ENCODE measurements at regions not wholly inside any gene's neighbourhood (a gene's known extent, or its start where the extent isn't known, plus 50 kb on each side); places are given as distances from the start of the nearest gene placed in this dataset.
A peak's percentile ranks its signal among the peaks of the same experiment; 100 is the strongest.

DNA sequence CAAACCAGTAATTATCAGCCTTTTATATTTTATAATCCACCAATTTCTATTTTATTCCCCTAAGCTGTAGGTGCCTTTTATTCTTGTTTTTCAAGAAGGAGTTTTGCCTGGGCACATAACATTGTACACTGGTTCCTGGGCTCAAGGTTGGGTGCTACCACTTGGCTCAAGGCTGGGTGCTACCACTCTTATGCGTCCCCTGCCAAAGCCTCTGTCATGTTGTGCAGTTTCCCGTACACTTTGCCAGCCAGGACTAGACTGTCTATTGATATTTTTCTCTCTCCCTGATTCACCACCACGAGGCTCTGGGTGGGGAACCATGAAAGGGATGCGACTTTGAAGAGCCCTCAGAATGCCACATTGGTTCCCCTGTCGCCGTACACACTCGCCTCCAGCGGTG lies 52.5 kb upstream of the VASH1 start:
- H2AFZ ChIP-seq (ENCODE audit: low read depth, low read length) = no peak overlapping the region
- no peak overlapping the region for H3K4me2 ChIP-seq (ENCODE audit: low read length)
- H3K36me3 ChIP-seq (ENCODE audit: insufficient read depth, low read length) = no peaks in the 10 kb centered on the region
- H3F3A ChIP-seq (ENCODE audit: insufficient read depth, low read length, poor library complexity, severe bottlenecking) = no peaks in the 10 kb centered on the region
- H3K4me3 ChIP-seq (ENCODE audit: low read length) = no peak overlapping the region
- H3K9me3 ChIP-seq (ENCODE audit: low read length) = no peaks in the 10 kb centered on the region
- H3K79me2 ChIP-seq (replicated peaks; ENCODE audit: insufficient read depth, low read length) = no peaks in the 10 kb centered on the region
- no peak overlapping the region for H3K27ac ChIP-seq (ENCODE audit: low read length)
- no peaks in the 10 kb centered on the region for H3K9me2 ChIP-seq (ENCODE audit: insufficient read depth, low read length)
- H3K27me3 ChIP-seq (ENCODE audit: insufficient read depth, low read depth, low read length) = no peaks in the 10 kb centered on the region
- TF ChIP-seq POLR2AphosphoS5 (IDR thresholded peaks at IDR 0.05) (no peak), MXI1 (conservative IDR thresholded peaks at IDR 0.05; ENCODE audit: poor library complexity, severe bottlenecking) (no peak), EZH2 (IDR thresholded peaks at IDR 0.05; ENCODE audit: borderline replicate concordance, insufficient read depth, low read length, poor library complexity, severe bottlenecking) (no peak), EP300 (conservative IDR thresholded peaks at IDR 0.05; ENCODE audit: poor library complexity, severe bottlenecking) (no peak), SMC3 (conservative IDR thresholded peaks at IDR 0.05; ENCODE audit: poor library complexity) (no peak), TAF1 (IDR thresholded peaks at IDR 0.05; ENCODE audit: low read depth) (no peak), RAD21 (conservative IDR thresholded peaks at IDR 0.05) (no peak)
- TF ChIP-seq, protein P1, sequence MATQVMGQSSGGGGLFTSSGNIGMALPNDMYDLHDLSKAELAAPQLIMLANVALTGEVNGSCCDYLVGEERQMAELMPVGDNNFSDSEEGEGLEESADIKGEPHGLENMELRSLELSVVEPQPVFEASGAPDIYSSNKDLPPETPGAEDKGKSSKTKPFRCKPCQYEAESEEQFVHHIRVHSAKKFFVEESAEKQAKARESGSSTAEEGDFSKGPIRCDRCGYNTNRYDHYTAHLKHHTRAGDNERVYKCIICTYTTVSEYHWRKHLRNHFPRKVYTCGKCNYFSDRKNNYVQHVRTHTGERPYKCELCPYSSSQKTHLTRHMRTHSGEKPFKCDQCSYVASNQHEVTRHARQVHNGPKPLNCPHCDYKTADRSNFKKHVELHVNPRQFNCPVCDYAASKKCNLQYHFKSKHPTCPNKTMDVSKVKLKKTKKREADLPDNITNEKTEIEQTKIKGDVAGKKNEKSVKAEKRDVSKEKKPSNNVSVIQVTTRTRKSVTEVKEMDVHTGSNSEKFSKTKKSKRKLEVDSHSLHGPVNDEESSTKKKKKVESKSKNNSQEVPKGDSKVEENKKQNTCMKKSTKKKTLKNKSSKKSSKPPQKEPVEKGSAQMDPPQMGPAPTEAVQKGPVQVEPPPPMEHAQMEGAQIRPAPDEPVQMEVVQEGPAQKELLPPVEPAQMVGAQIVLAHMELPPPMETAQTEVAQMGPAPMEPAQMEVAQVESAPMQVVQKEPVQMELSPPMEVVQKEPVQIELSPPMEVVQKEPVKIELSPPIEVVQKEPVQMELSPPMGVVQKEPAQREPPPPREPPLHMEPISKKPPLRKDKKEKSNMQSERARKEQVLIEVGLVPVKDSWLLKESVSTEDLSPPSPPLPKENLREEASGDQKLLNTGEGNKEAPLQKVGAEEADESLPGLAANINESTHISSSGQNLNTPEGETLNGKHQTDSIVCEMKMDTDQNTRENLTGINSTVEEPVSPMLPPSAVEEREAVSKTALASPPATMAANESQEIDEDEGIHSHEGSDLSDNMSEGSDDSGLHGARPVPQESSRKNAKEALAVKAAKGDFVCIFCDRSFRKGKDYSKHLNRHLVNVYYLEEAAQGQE (IDR thresholded peaks at IDR 0.05; ENCODE audit: borderline replicate concordance) = no peak
- TF ChIP-seq, protein P2, sequence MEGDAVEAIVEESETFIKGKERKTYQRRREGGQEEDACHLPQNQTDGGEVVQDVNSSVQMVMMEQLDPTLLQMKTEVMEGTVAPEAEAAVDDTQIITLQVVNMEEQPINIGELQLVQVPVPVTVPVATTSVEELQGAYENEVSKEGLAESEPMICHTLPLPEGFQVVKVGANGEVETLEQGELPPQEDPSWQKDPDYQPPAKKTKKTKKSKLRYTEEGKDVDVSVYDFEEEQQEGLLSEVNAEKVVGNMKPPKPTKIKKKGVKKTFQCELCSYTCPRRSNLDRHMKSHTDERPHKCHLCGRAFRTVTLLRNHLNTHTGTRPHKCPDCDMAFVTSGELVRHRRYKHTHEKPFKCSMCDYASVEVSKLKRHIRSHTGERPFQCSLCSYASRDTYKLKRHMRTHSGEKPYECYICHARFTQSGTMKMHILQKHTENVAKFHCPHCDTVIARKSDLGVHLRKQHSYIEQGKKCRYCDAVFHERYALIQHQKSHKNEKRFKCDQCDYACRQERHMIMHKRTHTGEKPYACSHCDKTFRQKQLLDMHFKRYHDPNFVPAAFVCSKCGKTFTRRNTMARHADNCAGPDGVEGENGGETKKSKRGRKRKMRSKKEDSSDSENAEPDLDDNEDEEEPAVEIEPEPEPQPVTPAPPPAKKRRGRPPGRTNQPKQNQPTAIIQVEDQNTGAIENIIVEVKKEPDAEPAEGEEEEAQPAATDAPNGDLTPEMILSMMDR (IDR thresholded peaks at IDR 0.05; ENCODE audit: poor library complexity, severe bottlenecking) = no peak
- no peak overlapping the region for H3K9ac ChIP-seq (ENCODE audit: low read length)
- H4K20me1 ChIP-seq (ENCODE audit: insufficient read depth) = no peaks in the 10 kb centered on the region

DNA sequence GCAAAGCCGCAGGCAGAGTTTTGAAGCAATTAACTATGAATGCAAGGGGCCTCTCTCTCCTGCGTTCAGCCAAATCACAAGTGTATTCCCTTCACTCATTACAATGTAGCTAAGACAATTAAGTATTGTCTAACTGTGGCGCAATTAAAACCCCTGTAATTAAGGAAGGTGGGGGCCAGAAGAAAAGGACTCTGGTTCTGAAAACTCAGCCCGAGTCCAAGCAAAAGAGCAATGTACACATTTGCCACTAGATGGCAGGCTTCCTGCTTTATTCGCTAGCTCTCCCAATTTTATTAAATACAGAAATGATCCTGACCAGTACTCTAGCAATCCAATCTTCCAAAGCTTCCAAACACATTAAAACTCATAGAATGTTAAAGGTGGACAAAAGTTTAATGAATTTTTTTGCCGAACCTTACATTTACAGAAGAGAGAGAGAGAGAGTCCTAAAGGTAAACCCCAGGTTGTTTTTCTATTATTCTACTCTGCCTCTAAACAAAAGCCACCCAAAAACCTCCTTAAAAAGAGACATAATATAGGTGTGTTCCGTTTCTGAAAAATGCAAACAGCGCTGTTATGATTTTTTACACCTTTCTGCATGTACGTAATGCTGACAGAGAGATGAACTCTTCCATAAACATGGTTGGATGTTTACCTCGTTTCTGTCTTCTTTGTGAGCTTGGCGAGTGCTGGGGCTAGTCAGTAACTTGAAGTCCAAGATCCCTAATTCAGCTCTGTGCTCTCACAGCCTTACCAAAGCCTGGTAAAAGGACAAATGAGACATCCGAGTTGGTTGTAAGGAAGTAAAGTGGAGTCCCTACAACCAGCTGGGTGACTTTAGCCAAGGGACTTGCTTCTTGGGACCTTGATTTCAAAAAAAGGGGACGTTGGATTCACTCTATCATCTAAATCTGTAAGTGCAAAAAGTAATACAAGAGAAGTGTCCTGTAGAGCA lies 50.9 kb upstream of the VASH1 start:
- H3K9ac ChIP-seq (ENCODE audit: low read length) = no peak overlapping the region
- H3F3A ChIP-seq (ENCODE audit: insufficient read depth, low read length, poor library complexity, severe bottlenecking) = no peaks in the 10 kb centered on the region
- TF ChIP-seq RAD21 (conservative IDR thresholded peaks at IDR 0.05) (peak; percentile 69), TAF1 (IDR thresholded peaks at IDR 0.05; ENCODE audit: low read depth) (no peak), SMC3 (conservative IDR thresholded peaks at IDR 0.05; ENCODE audit: poor library complexity) (peak; percentile 69), EP300 (conservative IDR thresholded peaks at IDR 0.05; ENCODE audit: poor library complexity, severe bottlenecking) (no peak)
- TF ChIP-seq, protein P2 (IDR thresholded peaks at IDR 0.05; ENCODE audit: poor library complexity, severe bottlenecking) = peak; percentile 83
- TF ChIP-seq, protein P1 (IDR thresholded peaks at IDR 0.05; ENCODE audit: borderline replicate concordance) = no peak

More for the DNA sequence above, 50.9 kb upstream of the VASH1 start:
- Histone ChIP-seq H3K4me3 (ENCODE audit: low read length) (no peak overlapping the region), H3K36me3 (ENCODE audit: insufficient read depth, low read length) (no peaks in the 10 kb centered on the region), H3K27ac (ENCODE audit: low read length) (no peak overlapping the region), H3K9me3 (ENCODE audit: low read length) (no peaks in the 10 kb centered on the region), H4K20me1 (ENCODE audit: insufficient read depth) (no peaks in the 10 kb centered on the region), H3K27me3 (ENCODE audit: insufficient read depth, low read depth, low read length) (no peaks in the 10 kb centered on the region), H3K79me2 (replicated peaks; ENCODE audit: insufficient read depth, low read length) (no peaks in the 10 kb centered on the region), H2AFZ (ENCODE audit: low read depth, low read length) (no peak overlapping the region), H3K9me2 (ENCODE audit: insufficient read depth, low read length) (no peaks in the 10 kb centered on the region), H3K4me2 (ENCODE audit: low read length) (no peak overlapping the region)

Data from neural cell (in vitro differentiated cells).